Mesothelial cell of epicardium (in vitro differentiated cells): ENCODE measurements at regions not wholly inside any gene's neighbourhood (a gene's known extent, or its start where the extent isn't known, plus 50 kb on each side); places are given as distances from the start of the nearest gene placed in this dataset.
"Not testable (repeated sequence)": the region's sequence is repeated elsewhere in the genome, so short reads cannot be mapped to it uniquely, and the experiment has no call there.

Experiments
- DNase-seq, 2 experiments: peaks; one replicate each; pipeline ENCODE4 v3.0.0; 2021; ENCODE audit warnings: low spot score in 2 of 2; ENCODE audit not compliant: unreplicated experiment in 2 of 2
- H3K27ac Mint-ChIP-seq: 2 replicates; pipeline ENCODE4 v1.8.0; 2021; ENCODE audit warnings: mixed read lengths
- H3K27me3 Mint-ChIP-seq: 2 replicates; pipeline ENCODE4 v1.8.0; 2021; ENCODE audit warnings: low read depth, mixed read lengths
- H3K36me3 Mint-ChIP-seq: 2 replicates; pipeline ENCODE4 v1.8.0; 2021; ENCODE audit warnings: mixed read lengths
- H3K4me1 Mint-ChIP-seq: 2 replicates; pipeline ENCODE4 v1.8.0; 2021; ENCODE audit warnings: mixed read lengths
- H3K4me3 Mint-ChIP-seq: 2 replicates; pipeline ENCODE4 v1.8.0; 2021; ENCODE audit warnings: mild to moderate bottlenecking, moderate library complexity, mixed read lengths
- H3K9me3 Mint-ChIP-seq: 2 replicates; pipeline ENCODE4 v1.8.0; 2021; ENCODE audit warnings: mixed read lengths
- TF ChIP-seq, protein P1 (sequence below): fragments of 200-600 bp; sonication (generic); IDR thresholded peaks from one replicate; pipeline ENCODE4 v1.5.0; 2021; ENCODE audit warnings: antibody characterized with exemption; ENCODE audit not compliant: unreplicated experiment

DNA sequence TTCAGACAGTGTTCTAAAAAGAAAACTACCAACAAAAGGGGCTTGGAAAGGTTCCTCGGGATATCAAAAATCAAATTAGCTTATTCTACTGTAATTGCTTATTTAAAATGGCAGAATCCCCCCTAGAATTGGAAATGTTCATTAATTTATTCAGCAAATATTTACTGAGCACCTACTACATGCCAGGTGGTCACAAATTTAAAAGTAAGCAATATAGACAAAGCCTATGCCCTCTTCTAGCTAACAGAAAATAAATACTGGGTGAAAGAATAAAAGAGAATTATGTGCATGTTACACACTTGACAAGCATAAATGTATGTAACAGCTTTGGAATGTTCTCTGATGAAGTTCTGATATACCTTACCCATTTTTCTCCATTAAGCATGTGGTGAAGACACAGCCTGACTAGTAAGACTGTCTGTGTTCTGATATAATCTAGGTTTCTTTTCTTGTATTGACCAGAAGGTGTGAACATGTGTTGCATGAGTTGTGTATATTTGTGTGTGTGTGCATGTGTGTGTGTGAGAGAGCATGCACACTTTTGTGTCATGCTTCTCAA, 606.7 kb upstream of the CITED2 start:
- Mint-ChIP-seq H3K4me1 (peaks cover 59% of the 10 kb centered on the region), H3K27me3 (no peaks in the 10 kb centered on the region), H3K4me3 (no peak overlapping the region), H3K27ac (peak overlapping the region; percentile 83), H3K36me3 (no peaks in the 10 kb centered on the region), H3K9me3 (no peaks in the 10 kb centered on the region)
- DNase-seq, result no peak
- TF ChIP-seq, protein P1, sequence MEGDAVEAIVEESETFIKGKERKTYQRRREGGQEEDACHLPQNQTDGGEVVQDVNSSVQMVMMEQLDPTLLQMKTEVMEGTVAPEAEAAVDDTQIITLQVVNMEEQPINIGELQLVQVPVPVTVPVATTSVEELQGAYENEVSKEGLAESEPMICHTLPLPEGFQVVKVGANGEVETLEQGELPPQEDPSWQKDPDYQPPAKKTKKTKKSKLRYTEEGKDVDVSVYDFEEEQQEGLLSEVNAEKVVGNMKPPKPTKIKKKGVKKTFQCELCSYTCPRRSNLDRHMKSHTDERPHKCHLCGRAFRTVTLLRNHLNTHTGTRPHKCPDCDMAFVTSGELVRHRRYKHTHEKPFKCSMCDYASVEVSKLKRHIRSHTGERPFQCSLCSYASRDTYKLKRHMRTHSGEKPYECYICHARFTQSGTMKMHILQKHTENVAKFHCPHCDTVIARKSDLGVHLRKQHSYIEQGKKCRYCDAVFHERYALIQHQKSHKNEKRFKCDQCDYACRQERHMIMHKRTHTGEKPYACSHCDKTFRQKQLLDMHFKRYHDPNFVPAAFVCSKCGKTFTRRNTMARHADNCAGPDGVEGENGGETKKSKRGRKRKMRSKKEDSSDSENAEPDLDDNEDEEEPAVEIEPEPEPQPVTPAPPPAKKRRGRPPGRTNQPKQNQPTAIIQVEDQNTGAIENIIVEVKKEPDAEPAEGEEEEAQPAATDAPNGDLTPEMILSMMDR, result no peak

DNA sequence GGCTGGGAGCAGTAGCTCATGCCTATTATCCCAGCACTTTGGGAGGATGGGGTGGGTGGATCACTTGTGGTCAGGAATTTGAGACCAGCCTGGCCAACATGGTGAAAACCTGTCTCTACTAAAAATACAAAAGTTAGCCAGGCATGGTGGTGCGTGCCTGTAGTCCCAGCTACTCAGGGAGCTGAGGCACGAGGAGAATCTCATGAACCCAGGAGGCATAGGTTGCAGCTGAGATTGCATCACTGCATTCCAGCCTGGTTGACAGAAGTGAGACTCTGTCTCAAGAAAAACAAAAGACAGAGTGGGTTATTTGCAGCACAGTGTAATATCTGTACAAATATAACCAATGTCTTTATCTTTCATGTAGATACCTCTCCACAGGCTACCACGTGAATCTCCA, 606.2 kb upstream of the CITED2 start:
- not testable (repeated sequence) for DNase-seq, H3K4me3 Mint-ChIP-seq, H3K27me3 Mint-ChIP-seq, H3K36me3 Mint-ChIP-seq, H3K9me3 Mint-ChIP-seq
- Mint-ChIP-seq H3K4me1 (peaks cover 59% of the 10 kb centered on the region), H3K27ac (peak overlapping the region; percentile 83)

DNA sequence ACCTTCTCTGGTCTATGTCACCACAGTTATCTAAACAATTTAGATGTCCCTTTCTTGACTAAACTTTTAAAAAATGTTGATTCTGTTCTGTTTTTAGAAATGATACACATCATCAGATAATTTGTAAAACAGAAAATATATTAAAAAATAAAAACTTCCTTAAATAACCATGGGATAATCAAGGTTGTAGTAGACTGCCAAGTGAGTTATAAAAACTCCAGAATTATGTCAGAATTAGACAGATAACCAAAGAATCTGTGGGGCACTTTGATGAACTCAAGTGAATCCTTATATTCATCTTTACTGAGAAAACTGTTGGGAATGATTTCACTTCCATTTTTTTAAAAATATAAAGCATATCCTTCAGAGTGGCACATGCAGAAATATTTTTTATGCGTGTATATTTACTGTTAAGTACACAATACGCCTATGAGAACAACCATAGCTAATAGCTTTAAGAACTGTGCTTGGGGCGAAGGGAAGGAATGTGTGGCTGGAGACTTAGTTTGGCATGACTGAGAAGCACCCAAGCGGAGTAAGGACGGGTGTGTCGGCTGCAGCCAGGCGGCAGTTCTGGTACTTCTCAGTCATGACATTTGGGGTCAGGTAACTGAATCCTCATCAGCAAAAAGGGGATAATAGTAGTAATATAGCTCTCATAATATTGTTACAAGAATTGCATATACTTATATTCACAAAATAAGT, 604.7 kb upstream of the CITED2 start:
- H3K4me1 Mint-ChIP-seq, result peaks cover 59% of the 10 kb centered on the region
- no peaks in the 10 kb centered on the region for H3K36me3 Mint-ChIP-seq
- H3K9me3 Mint-ChIP-seq, result no peaks in the 10 kb centered on the region
- no peak overlapping the region for H3K4me3 Mint-ChIP-seq
- no peaks in the 10 kb centered on the region for H3K27me3 Mint-ChIP-seq
- no peak for DNase-seq
- H3K27ac Mint-ChIP-seq, result peak overlapping the region; percentile 71
- TF ChIP-seq, protein P1, result no peak

DNA sequence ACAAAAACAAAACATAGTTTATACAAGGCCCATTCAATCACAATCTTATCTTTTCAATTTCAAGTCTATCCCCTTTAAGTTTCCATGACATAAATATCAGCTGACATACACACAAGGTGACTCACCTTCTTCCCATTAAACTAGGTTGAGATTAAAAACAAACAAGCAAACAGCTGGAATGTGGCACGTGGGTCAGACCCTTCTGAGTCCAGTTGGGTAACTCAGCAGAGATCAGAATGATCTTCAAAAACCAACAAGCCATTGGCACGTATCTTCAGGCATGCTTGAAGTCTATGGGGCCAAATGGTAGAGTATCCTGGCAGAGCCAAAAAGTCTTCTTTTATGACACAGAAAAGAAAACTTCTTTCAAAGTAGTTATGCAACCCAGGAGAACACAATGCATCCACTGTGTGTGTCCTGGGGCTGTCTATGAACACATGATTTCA, 603.5 kb upstream of the CITED2 start:
- no peak for DNase-seq
- Mint-ChIP-seq H3K4me3 (no peak overlapping the region), H3K4me1 (peaks cover 55% of the 10 kb centered on the region), H3K27me3 (no peaks in the 10 kb centered on the region), H3K36me3 (no peaks in the 10 kb centered on the region), H3K9me3 (no peaks in the 10 kb centered on the region), H3K27ac (peak overlapping the region; percentile 48)
- TF ChIP-seq, protein P1, result no peak

DNA sequence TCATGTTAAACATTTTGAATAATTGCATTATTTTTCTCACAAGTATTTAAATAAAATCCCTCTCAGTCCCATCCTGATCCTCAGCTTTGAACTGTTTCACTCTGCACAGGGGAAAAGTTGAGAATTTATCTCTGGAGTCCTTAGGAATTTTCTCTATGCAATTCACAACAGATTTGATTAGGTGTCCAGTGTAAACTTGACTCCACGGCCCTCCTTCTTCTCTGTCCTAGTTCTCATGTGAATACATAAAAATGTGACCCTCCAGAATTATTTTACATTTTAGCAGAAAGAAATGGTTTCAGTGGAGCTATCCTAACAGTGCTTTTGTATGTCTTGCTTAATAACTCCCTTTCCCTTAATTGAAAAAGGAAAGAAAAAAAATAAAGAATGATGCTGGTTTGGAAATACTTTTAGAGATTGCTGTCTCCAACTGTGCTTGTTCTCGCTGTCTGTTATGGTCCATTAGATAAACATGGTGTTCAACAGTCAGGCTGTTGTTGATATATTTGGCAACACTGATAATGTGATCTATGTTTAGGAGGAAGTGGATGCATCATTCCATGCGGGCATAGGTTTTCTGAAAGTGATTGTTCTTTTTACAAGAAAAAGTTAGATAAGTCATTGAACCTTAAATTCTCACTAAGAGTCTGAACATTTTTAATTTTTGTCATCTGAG, 599.4 kb upstream of the CITED2 start:
- no peak for DNase-seq
- Mint-ChIP-seq H3K36me3 (no peaks in the 10 kb centered on the region), H3K9me3 (peaks cover 11% of the 10 kb centered on the region), H3K27ac (peak overlapping the region; percentile 93), H3K4me3 (no peak overlapping the region), H3K27me3 (no peaks in the 10 kb centered on the region), H3K4me1 (peaks cover 18% of the 10 kb centered on the region)
- TF ChIP-seq, protein P1, result no peak

DNA sequence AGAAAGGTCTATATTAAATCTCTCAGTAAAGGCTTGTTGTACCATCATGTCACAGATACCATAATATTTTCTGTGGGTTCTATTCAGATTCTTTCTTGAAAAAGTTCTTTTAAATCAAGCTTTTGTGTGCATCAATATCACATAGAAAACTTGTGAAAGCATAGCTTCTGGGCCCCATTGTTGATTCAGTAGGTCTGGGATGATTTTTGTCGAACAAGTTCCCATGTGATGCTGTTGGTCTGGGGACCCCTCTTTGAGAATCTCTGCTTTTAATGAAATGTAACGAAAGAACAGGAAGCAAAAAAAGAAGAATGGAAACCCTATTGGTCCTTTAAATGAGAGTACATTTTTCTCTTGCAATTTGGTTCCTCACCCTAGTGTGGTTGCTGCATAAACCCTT, 597.7 kb upstream of the CITED2 start:
- Mint-ChIP-seq H3K27me3 (no peaks in the 10 kb centered on the region), H3K36me3 (no peaks in the 10 kb centered on the region), H3K4me1 (peaks cover 12% of the 10 kb centered on the region), H3K27ac (no peak overlapping the region), H3K4me3 (no peak overlapping the region), H3K9me3 (peaks cover 11% of the 10 kb centered on the region)
- TF ChIP-seq, protein P1, result no peak
- DNase-seq, result no peak
